ENCODE measurements at regions not wholly inside any gene's neighbourhood (a gene's known extent, or its start where the extent isn't known, plus 50 kb on each side); places are given as distances from the start of the nearest gene placed in this dataset.

DNA sequence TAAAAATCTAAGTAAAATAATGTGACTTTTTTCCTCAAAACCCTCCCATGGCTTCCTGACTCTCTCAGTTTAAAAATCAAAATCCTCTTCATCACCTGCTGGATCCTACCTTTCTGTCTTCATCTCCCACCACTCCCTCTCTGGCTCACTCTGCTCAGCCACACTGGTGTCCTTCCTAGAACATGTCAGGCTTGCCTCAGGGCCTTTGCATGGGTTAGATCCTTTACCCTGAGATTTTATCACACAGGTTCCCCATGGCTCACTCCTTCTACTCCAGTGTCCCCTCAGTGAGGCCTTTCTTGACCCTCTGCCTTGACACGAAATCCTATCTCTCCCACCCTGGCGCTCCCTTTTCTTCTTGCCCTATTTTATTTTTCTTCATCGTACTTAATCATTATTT lies 141.8 kb downstream of the RPL22L1 start:
- no peak for DNase-seq

DNA sequence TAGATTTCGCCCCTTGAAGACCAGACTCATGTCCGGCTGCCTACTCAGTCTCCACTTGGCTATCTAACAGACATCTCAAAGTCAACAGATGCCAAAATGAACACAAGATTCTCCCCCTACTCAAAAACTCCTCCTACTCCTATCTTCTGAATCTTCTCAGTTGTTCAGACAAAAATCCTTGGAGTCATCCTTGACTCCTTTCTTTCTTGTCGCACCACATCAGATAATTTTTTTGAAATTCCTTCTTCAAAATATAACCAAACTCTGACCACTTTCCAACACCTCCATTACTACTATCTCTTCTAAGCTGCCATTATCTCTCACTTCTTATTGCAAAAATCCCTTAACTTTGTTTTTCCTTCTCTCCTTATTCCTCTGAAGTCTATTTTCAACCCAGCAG lies 141.9 kb upstream of the SLC7A14 start:
- DNase-seq: no peak

DNA sequence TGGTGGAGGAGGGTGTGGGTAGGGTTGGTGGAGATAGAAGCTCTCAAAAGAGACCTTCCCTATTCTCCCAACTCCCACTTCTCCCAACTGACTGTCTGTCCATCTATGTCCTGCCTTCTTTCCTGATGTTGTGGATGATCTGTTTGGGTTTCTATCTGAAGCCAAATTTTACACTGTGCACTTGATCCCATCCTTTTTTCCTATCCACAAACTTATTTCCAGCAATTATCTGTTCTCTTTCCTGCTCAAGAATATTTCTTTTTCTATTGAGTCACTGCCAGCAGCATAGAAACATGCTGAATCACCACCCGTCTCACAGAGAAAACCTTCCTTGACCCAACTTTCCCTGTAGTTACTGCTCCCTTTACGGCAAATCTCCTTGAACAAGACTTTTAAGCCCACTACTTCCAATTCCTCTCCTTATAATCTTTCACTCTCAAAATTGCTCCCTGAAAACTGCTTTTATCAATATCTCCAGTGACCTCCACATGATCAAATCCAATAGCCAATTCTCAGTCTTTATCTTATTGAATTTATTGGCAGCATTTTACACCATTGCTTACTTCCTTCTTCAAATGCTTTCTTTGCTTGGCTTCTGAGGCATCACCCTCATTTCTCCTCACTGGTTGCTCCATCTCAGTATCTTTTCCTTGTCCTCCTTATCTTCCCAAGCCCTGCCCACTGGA lies 141.2 kb upstream of the SLC7A14 start:
- DNase-seq: peak; percentile 93

DNA sequence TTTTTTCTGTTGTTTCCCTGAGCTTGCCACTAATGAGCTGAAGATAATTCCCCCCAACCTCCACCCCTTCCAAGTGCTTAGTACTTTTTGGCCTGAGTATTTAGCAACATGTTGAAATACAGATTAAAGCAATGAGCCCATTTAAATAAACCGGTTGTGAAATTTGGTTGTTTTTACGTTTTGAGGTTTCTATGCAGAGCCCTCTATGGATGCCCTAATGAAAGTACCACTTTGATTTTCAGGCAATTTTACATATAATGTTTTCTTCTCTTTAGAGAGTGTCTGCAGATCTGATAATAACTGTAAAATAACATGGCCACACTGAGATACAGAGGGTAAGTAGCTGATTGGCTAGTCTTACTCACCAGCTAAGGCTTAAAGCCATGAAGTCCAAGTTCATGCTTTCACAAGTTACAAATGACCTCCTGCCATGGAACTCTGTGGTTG lies 139.4 kb upstream of the SLC7A14 start:
- DNase-seq: no peak

DNA sequence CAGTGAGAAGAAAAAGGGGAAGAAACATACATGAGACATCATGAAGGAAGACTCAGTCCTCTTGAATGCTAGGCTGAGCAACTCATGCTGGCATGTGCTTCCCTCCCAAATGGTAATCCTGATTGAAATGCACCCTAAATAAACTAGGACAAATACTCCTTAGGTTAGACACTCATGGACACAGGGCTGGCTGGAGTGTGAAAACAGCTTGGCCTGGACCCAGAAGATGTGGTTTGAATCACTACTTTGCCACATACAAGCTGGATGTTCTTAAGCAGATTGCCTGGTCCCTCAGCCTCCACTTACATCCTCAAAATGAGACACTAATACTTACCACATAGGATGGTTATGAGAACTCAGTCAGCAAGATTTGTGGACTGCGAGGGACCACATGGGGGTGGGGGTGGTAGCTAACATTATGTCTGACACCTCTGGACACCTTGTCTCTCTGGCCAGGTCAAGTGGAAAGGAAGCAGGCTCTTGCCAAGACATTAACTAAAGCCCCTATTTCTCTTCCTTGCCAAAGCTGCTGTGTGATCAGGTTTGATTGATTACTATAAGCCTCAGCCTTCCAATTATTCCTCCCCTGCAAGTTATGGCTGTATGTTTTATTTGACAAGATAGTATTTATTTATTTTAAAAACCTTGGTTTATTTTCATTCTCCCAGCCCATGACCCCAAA lies 138.9 kb upstream of the SLC7A14 start:
- peak; percentile 95 for DNase-seq

DNA sequence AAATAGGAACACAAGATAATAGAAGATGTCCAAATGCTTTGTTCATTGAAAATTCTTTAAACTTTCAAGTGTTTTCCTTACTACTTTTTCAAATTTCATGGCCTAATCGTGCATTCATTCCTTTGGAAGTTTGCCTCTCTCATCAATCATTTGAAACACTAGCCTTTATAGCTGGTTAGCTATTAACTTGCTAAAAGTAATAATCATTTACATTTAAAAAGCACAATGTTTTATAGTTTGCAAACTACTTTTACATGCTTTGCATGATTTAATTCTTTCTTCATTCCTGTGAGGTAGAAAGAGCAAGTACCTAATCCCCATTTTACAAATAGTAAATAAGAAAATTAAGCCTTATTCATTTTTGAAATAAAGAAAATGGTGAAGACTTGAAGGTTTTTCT lies 137.4 kb upstream of the SLC7A14 start:
- DNase-seq: no peak

DNA sequence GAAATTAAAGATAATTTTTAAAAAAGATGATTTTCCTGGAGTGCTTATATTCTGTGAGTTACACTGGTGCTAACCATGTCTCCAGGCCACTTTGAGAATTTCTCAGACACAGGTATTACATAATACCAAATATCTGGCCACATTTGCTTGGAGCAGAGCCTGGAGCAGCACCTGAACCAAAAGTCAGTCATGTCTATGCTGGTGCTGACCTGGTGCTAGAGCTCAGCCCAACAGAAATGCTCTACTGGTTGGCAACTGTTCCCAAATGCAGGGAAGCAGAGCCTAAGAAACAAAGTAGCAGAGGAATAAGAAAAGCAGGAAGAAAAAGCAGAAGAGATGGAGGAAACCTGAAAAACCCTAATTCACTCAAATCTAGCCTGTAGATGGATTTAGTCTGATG lies 135.7 kb upstream of the SLC7A14 start:
- no peak for DNase-seq

DNA sequence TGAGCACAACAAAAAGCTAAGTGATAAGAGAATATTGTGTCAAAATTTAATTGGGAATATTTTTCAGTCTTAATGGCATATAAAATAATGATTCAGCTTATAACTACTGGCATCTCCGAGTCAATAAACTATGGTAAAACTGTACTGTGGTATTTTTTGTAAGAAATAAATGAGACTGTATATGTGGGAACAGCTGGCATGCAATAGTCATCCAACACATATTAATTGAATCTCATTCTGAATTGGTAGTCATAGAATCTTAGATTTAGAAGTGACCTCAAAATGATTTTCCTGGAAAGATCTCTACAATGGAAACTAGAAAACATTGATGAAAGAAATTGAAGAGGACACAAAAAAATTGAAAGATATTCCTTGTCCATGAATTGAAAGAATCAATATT lies 133.4 kb upstream of the SLC7A14 start:
- no peak for DNase-seq

DNA sequence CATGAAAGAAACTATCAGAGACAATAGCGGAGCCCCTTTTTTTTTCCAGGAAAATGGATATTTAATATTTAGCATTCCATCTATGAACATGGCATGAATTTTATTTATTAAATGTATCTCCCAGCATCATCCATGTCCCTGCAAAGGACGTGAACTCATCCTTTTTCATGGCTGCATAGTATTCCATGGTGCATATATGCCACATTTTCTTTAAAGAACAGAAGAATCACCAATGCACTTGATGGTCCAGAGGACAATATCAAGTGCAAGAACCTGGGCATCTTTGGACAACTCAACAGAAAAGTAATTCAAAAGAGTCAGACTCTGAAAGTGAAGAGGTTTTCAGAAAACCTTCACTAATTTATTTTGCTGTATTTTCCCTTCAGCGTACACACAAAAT lies 133.0 kb upstream of the SLC7A14 start:
- no peak for DNase-seq

DNA sequence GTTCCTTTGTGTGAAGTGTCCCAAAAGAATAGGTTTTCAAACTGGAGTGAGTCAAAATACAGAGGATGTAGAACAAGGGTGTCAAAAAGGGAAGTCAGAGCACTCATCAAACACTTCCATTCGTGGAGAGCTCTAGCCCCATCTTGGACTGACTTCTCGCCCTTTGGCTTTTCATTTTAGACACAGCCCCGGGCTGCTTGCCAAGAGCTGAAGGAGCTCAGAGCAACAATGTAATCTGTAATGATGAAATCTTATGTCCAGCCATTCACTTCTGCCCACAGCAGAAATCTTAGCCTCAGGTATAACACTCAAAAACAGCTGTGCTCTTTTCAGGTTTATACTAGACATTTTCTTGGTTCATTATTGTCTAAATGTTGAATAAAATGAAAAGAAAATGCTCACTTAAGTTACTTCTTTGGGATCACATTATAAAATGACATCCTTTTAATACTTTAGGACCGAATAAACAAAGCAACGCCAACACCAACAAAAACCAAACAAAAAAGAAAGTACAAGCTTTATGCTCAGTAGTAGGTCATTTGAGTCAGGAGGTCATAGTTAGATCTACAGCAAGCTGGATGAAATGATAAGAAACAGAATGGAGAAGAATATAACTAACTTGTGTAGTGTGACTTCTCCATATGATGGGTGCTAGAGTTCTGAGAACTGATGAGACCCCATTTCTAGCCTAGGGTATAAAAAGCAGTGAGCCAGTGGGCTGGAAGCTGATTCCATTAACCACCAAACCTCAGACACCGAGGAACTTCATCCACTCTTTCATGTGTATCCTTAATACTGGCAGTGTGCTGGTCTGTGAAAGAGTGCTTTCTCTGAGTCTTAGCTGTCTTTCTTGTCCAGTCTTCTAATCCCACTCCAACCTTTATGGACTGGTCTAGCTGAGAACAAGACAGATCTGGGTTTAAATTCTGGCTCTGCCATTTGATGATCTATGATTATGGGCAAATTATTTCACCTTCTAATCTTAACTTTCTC lies 131.8 kb upstream of the SLC7A14 start:
- peak; percentile 42 for DNase-seq

DNA sequence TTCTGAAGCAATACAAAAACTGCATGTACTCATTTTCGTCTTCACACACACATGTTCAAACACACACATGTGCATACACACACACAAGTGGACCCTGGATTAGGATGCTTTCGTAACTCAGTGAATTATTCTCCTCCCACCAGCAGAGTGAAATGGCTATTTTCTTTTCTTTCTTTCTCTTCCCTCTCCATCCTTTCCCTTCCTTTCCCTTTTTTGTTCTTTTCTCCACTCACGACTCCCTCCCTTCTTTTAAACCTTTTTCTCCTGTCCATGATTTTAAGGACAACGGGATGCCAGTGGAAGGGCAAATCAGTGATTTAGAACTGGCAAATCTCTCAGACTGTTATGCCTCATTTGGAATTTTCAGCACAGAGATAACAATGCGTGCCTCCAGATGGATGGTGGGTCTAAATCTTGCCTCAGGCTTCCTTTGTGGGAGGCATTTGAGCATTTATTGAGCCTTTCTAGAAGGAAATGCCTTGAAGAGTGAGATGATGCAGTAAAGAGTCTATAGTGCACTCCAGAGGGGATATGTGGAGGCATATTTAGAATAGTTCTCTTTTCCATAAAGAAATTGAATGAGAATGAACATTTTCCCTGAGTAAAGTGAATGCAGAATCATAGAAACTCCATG lies 130.4 kb upstream of the SLC7A14 start:
- DNase-seq: peak; percentile 48

DNA sequence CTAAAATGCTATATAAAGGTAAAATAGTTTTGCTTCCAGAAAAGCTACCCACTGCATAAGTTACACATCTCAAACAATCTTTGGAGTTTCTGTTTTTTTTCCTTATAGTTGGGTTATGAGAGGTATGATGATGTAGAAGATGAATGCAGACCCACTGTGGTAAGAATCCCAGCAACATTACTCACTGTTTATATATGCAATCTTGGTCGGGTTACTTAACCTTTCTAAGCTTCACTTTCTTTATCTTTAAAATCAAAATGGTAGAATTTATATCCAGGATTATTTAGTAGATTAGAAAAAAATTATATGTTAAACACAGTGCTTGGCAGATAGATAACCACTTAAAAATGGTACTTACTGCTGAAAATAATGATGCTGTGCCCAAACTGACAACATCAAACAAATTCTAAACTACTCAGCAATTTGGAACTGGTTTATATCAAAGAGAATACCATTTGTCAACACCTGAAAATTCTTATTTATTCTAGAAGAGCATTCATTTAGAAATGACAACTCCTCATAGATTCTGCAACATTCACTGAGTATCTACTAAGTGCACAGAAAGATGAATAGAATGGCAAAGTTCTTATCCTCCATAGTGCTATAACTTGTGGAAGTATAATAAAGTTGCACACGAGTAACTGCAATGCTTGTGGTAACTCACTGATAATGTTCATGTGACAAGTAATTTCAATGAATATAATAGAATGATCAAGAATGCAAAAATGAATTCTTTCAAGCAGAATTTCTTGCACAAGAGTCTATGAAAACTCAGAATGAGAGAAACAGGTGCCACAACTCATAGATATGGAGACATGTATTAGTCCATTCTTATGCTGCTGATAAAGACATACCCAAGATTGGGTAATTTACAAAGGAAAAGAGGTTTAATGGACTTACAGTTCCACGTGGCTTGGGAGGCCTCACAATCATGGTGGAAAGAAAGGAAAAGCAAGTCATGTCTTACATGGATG lies 129.0 kb upstream of the SLC7A14 start:
- peak; percentile 83 for DNase-seq

DNA sequence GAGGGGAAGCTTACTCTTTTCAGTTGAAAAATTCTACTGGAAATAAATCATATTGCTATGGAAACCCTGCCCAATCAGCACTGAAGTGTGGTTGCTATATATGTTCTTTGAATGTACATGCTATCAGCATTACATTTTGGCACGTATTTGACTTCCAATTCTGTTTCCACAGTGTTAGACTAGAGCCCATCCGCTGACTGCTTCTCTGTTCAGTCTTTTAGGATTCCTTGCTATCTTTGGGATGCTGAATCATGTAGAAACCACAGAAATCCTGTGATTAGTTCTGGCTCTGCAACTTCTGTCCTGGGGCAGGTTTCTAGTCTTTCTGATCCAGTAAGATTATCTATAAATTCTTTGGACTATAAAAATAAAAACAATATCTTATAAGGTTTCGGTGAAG lies 128.2 kb upstream of the SLC7A14 start:
- peak; percentile 82 for DNase-seq

DNA sequence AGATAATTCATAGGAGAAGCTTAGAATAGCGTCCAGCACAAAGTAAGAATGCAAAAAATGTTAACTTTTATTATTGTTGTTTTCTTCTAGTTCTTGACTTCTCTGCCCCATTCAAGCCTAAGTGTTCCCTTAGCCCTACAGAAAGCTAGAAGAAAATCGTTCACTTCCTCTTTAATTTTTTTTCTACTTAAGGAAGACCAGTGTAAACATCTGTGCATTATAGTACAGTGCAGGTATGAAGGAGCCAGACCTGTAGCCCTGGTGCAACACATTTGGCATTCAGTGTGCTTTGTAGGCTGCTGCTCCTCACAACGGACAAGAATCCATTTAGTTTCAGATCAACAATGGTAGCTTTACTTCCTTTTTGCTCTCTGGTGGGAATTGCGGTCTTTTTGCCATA lies 127.8 kb upstream of the SLC7A14 start:
- no peak for DNase-seq

DNA sequence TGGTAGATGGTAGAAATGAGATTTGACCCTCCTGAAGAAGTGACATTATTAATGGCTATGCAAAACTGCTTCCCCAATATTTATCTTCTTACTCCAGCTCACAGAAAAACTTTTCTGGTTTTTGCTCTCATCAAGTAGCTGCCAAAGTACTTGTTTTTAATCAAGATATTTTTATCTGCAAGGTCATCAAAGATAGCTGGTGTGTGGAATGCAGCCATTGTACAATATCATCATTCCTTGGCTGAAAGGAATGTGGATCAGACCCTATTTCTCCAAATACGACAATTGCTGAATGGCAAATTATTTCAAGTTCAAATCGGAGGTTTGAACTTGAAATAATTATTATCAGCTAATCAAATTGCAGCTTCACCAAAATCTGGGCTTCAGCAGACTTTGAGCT lies 126.9 kb upstream of the SLC7A14 start:
- no peak for DNase-seq

DNA sequence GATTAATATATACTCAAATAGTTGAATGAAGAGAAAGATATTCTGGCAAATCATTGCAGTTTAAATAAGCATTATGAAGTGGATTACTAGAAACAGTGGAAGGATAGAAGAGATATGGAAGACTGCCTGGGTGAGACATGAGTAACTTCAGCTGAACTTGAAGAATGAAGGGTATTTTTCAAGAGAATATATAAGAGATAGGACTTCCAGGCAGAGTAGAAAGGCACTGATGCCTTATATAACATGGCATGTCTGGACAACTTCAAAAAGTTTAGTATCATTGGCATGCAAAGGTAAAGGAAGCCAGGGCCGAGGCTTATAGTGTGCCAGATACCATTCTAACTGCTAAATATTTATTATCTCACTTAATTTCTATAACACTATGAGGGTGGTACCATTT lies 126.5 kb upstream of the SLC7A14 start:
- DNase-seq: no peak

DNA sequence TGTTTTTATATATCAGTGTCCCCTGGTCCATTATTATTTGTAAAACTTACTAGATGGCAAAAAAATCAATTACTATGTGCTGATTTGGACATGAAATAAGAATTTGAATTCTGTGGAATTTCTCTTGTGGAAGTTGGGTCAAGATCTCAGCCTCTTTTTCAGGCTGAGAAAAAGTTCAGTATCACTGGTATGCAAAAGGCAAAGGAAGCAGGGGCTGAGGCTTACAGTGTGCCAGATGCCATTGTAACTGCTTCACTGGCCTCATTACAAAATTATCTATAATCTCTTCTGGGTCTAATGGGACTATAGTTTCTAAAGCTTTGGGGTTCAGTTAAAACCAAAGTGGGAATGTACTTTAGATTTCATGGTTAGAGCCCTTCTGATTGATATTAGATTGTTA lies 125.9 kb upstream of the SLC7A14 start:
- no peak for DNase-seq

DNA sequence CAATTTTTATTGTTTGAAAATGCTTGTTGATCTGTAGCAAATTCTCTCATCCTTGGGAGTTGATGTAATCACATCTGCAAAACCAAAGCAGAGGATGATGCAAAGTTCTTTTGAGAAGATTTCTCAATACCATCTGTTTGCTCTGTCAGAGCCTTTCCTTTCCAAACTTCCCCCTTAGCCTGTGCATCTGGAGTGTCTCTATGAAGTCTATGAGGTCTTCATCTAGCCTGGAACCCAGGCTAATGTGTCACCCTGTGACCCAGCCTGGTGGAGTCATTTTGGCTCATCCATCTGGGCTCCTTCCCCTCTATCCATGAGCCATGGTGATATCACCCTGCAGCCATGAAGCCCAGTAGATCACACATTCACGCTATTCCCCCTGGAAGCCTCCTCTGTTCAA lies 123.2 kb upstream of the SLC7A14 start:
- peak; percentile 93 for DNase-seq

DNA sequence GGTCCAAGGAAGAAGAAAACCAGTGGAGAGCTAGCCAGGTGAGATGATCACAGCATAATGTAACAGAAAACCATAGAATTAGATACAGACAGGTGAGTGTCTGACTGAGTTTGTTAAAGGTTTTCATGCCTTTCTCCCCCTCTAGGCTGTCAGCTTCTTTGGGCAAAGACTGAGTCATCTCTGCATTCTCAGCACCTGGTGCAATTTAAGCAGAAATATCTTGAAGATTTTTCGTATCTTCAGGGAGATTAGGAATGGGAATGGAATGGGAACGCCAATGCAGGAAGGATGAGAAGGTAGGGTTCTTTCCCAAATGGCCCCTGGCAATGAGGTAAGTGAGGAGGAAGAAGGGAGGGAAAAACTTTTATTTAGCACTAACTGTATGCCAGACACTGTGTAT lies 122.0 kb upstream of the SLC7A14 start:
- DNase-seq: no peak

DNA sequence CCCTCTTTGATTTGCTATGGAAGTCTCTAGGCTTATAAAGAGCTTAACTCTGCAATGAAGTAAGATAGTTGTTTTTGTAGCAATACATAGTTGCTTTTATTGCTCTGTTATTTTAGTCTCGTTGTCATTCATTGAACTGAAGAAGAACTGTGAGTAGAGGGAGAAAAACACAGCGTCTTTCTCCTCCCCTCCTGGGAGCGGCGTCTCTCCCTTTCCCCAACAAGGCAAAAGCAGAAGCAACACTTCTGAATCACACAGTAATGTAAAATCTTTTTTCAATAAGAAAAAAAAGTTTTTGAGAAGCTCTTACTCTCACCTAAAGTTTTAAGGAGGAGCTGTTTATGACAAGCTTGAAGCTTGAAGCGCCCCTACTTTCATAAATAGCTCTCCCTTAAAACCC lies 119.3 kb upstream of the SLC7A14 start:
- DNase-seq: peak; percentile 36

DNA sequence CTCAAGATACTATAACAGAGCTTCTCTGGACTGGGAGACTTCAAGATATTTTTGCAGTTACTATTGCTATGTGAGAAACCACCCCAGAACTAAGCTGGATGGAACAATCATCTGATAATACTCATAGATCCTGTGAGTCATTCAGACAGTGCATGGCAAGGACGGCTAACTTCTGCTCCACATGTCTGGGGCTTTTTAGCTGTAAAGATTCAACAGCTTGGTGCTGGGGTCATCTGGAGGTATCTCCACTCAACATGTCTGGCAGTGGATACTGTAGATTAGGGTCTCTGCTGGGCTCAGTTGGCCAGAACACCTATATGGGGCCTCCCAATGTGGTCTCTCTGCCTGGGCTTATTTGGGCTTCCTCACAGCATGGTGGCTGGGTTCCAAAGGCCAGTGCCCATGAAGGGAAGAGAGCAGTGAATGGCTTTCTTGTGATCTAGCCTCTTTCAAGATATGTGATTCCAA lies 117.3 kb upstream of the SLC7A14 start:
- peak; percentile 90 for DNase-seq
